Superior temporal gyrus (tissue), 1 donor: ENCODE measurements at regions not wholly inside any gene's neighbourhood (a gene's known extent, or its start where the extent isn't known, plus 50 kb on each side); places are given as distances from the start of the nearest gene placed in this dataset.
"Not testable (repeated sequence)": the region's sequence is repeated elsewhere in the genome, so short reads cannot be mapped to it uniquely, and the experiment has no call there.

Experiments used
- DNase-seq: peaks from one replicate; pipeline ENCODE4 v3.0.0-alpha.2; 2016; ENCODE audit errors: extremely low spot score

GRCh38 chr2:144920755-144921530 lies 401.0 kb upstream of the ZEB2 start:
- DNase-seq = no peak

GRCh38 chr2:144914622-144915318 lies 394.9 kb upstream of the ZEB2 start:
- DNase-seq = no peak

- no peak for DNase-seq
Measured at GRCh38 chr2:144914113-144914512, 394.2 kb upstream of the ZEB2 start.

- no peak for DNase-seq
Measured at GRCh38 chr2:144912206-144912605, 392.3 kb upstream of the ZEB2 start.

GRCh38 chr2:144905956-144906355 lies 386.0 kb upstream of the ZEB2 start:
- no peak for DNase-seq

- DNase-seq = no peak
Measured at GRCh38 chr2:144904612-144905011, 384.7 kb upstream of the ZEB2 start.

GRCh38 chr2:144903045-144903444 lies 383.1 kb upstream of the ZEB2 start:
- not testable (repeated sequence) for DNase-seq

GRCh38 chr2:144901386-144901785 lies 381.5 kb upstream of the ZEB2 start:
- DNase-seq = not testable (repeated sequence)

GRCh38 chr2:144896341-144896740 lies 376.4 kb upstream of the ZEB2 start:
- no peak for DNase-seq

GRCh38 chr2:144894612-144895599 lies 375.0 kb upstream of the ZEB2 start:
- no peak for DNase-seq

GRCh38 chr2:144893464-144893863 lies 373.5 kb upstream of the ZEB2 start:
- DNase-seq = no peak

GRCh38 chr2:144890828-144891227 lies 370.9 kb upstream of the ZEB2 start:
- DNase-seq = no peak

- DNase-seq = no peak
Measured at GRCh38 chr2:144889348-144889747, 369.4 kb upstream of the ZEB2 start.

GRCh38 chr2:144886862-144887261 lies 366.9 kb upstream of the ZEB2 start:
- DNase-seq = no peak

GRCh38 chr2:144877893-144878292 lies 358.0 kb upstream of the ZEB2 start:
- no peak for DNase-seq

GRCh38 chr2:144876013-144876412 lies 356.1 kb upstream of the ZEB2 start:
- no peak for DNase-seq

GRCh38 chr2:144875290-144875969 lies 355.5 kb upstream of the ZEB2 start:
- DNase-seq = no peak

- no peak for DNase-seq
Measured at GRCh38 chr2:144865670-144866069, 345.8 kb upstream of the ZEB2 start.

- DNase-seq = peak; percentile 53
Measured at GRCh38 chr2:144859716-144860115, 339.8 kb upstream of the ZEB2 start.

GRCh38 chr2:144858211-144858610 lies 338.3 kb upstream of the ZEB2 start:
- peak; percentile 49 for DNase-seq

GRCh38 chr2:144854596-144854995 lies 334.7 kb upstream of the ZEB2 start:
- no peak for DNase-seq
